Panc1 (cell line): ENCODE measurements at regions not wholly inside any gene's neighbourhood (a gene's known extent, or its start where the extent isn't known, plus 50 kb on each side); places are given as distances from the start of the nearest gene placed in this dataset.

Source experiments
- ATAC-seq: fragments of 200-7000 bp; cut with Tn5 transposase; 2 replicates; pipeline ENCODE4 v1.9.1; 2020; ENCODE audit warnings: mild to moderate bottlenecking, moderate library complexity
- BruUV-seq: library from RNA; stranded (reverse); fragments of 400-500 nt; replicated peaks from 2 replicates; lab custom pipeline; 2021; lab: Mats Ljungman, UMichigan
- CTCF ChIA-PET: fragments of 300-600 bp; sonication (Branson Sonifier 250); formaldehyde crosslinking; loops from one replicate; lab custom pipeline; 2022; ENCODE audit warnings: antibody characterized with exemption; lab: Charles Lee
- POLR2A ChIA-PET: fragments of 300-600 bp; sonication (Branson Sonifier 250); formaldehyde crosslinking; loops from one replicate; lab custom pipeline; 2022; ENCODE audit warnings: antibody characterized with exemption; lab: Charles Lee
- DNase-seq: peaks from one replicate; pipeline ENCODE4 v3.0.0-alpha.2; 2010; ENCODE audit warnings: low read depth, low spot score
- H3K27ac ChIP-seq: 2 replicates; pipeline ENCODE4 v1.5.1; 2011; ENCODE audit warnings: mild to moderate bottlenecking, low read length, inconsistent platforms
- H3K27me3 ChIP-seq: fragments of 200-500 bp; sonication (Bioruptor generic); 2 replicates; pipeline ENCODE4 v1.6.0; 2014; ENCODE audit warnings: low read length, inconsistent platforms; ENCODE audit not compliant: control insufficient read depth, insufficient read depth
- H3K36me3 ChIP-seq: fragments of 200-500 bp; sonication (Bioruptor generic); 2 replicates; pipeline ENCODE4 v1.5.1; 2014; ENCODE audit warnings: inconsistent platforms, mild to moderate bottlenecking, low read length, moderate library complexity; ENCODE audit not compliant: control insufficient read depth, insufficient read depth
- H3K4me1 ChIP-seq: 2 replicates; pipeline ENCODE4 v1.5.1; 2011; ENCODE audit warnings: inconsistent platforms, mild to moderate bottlenecking, low read length, moderate library complexity; ENCODE audit not compliant: control insufficient read depth, insufficient read depth
- H3K4me3 ChIP-seq, 2 experiments: 2 replicates each; pipeline ENCODE4 v1.5.1; 2011 to 2012; ENCODE audit warnings: low read depth in 2 of 2, low read length in 2 of 2, mild to moderate bottlenecking in 2 of 2, inconsistent platforms in 1 of 2, moderate library complexity in 1 of 2
- H3K9me3 ChIP-seq: fragments of 200-500 bp; sonication (Bioruptor generic); 2 replicates; pipeline ENCODE4 v1.5.1; 2014; ENCODE audit warnings: low read depth, mild to moderate bottlenecking, inconsistent platforms, low read length, moderate library complexity; ENCODE audit not compliant: control insufficient read depth, insufficient read depth
- POLR2AphosphoS5 ChIP-seq: IDR thresholded peaks from 2 replicates; pipeline ENCODE4 v1.6.1; 2012; ENCODE audit warnings: mild to moderate bottlenecking, low read depth, low read length, moderate library complexity
- SIN3A ChIP-seq: IDR thresholded peaks from 2 replicates; pipeline ENCODE4 v1.6.1; 2012; ENCODE audit warnings: low read depth, mild to moderate bottlenecking, low read length, moderate library complexity, borderline replicate concordance; ENCODE audit not compliant: insufficient read depth
- TCF7L2 ChIP-seq: IDR thresholded peaks from 2 replicates; pipeline ENCODE4 v1.6.1; 2011; ENCODE audit warnings: mild to moderate bottlenecking, low read depth, low read length, inconsistent platforms
- in situ Hi-C: cut with HindIII; loops from 2 replicates; pipeline ENCODE4 v1.10.0; 2016; ENCODE audit warnings: low sequenced_read_pairs, low pct_unique_long_range_greater_than_20kb
- intact Hi-C: fragments of 100-400 bp; cut with micrococcal nuclease; formaldehyde crosslinking; loops from one replicate; pipeline ENCODE4 v1.10.0; 2022; ENCODE audit not compliant: unreplicated experiment
- TF ChIP-seq, protein P1 (sequence below), 2 experiments: IDR thresholded peaks; 2 replicates each; pipeline ENCODE4 v1.6.1; 2011 to 2012; ENCODE audit warnings: low read depth in 2 of 2, control low read depth in 1 of 2, low read length in 1 of 2, mild to moderate bottlenecking in 1 of 2, moderate library complexity in 1 of 2; ENCODE audit not compliant: insufficient read depth in 1 of 2
- TF ChIP-seq, protein P2 (sequence below): fragments of 450-650 bp; IDR thresholded peaks from 2 replicates; pipeline ENCODE4 v1.5.1; 2017; ENCODE audit warnings: mild to moderate bottlenecking

DNA sequence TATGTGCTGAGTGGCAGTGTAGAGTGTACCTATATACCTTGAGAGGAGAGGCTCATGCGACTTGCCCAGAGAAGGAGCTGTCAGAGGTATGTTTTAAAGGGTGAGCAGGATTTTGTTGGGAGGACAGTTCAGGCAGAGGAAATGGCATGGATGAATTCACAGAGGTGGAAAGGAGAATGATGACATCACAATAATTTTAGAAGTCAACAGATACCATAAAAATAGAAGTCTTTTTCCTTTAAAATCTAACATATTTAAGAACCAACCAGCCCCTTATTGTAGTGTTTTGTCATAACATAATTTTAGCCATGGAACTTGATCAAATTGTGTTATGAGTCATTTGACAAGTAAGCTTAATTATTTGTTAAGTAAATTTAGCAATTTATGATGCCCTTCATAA, 538.1 kb upstream of the GYPC start:
- in situ Hi-C loops (no loop called here), intact Hi-C loops (no loop called here)
- Histone ChIP-seq H3K4me1 (no peaks in the 10 kb centered on the region), H3K27ac (no peak overlapping the region), H3K4me3 (no peak overlapping the region), H3K27me3 (no peaks in the 10 kb centered on the region), H3K9me3 (no peaks in the 10 kb centered on the region), H3K36me3 (no peaks in the 10 kb centered on the region)
- ATAC-seq (no peak), DNase-seq (no peak)
- POLR2A ChIA-PET, result no interaction called here
- BruUV-seq, result no TSS peak
- TF ChIP-seq POLR2AphosphoS5, result no peak
- TF ChIP-seq, protein P1, sequence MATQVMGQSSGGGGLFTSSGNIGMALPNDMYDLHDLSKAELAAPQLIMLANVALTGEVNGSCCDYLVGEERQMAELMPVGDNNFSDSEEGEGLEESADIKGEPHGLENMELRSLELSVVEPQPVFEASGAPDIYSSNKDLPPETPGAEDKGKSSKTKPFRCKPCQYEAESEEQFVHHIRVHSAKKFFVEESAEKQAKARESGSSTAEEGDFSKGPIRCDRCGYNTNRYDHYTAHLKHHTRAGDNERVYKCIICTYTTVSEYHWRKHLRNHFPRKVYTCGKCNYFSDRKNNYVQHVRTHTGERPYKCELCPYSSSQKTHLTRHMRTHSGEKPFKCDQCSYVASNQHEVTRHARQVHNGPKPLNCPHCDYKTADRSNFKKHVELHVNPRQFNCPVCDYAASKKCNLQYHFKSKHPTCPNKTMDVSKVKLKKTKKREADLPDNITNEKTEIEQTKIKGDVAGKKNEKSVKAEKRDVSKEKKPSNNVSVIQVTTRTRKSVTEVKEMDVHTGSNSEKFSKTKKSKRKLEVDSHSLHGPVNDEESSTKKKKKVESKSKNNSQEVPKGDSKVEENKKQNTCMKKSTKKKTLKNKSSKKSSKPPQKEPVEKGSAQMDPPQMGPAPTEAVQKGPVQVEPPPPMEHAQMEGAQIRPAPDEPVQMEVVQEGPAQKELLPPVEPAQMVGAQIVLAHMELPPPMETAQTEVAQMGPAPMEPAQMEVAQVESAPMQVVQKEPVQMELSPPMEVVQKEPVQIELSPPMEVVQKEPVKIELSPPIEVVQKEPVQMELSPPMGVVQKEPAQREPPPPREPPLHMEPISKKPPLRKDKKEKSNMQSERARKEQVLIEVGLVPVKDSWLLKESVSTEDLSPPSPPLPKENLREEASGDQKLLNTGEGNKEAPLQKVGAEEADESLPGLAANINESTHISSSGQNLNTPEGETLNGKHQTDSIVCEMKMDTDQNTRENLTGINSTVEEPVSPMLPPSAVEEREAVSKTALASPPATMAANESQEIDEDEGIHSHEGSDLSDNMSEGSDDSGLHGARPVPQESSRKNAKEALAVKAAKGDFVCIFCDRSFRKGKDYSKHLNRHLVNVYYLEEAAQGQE (IDR thresholded peaks at IDR 0.05; ENCODE audit: insufficient read depth in 1 of 2, low read depth in 2 of 2, low read length in 1 of 2), result no peak
- TF ChIP-seq, protein P2, sequence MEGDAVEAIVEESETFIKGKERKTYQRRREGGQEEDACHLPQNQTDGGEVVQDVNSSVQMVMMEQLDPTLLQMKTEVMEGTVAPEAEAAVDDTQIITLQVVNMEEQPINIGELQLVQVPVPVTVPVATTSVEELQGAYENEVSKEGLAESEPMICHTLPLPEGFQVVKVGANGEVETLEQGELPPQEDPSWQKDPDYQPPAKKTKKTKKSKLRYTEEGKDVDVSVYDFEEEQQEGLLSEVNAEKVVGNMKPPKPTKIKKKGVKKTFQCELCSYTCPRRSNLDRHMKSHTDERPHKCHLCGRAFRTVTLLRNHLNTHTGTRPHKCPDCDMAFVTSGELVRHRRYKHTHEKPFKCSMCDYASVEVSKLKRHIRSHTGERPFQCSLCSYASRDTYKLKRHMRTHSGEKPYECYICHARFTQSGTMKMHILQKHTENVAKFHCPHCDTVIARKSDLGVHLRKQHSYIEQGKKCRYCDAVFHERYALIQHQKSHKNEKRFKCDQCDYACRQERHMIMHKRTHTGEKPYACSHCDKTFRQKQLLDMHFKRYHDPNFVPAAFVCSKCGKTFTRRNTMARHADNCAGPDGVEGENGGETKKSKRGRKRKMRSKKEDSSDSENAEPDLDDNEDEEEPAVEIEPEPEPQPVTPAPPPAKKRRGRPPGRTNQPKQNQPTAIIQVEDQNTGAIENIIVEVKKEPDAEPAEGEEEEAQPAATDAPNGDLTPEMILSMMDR, result no peak
- no peak for TF ChIP-seq TCF7L2
- no peak for TF ChIP-seq SIN3A
- CTCF ChIA-PET, result no interaction called here

DNA sequence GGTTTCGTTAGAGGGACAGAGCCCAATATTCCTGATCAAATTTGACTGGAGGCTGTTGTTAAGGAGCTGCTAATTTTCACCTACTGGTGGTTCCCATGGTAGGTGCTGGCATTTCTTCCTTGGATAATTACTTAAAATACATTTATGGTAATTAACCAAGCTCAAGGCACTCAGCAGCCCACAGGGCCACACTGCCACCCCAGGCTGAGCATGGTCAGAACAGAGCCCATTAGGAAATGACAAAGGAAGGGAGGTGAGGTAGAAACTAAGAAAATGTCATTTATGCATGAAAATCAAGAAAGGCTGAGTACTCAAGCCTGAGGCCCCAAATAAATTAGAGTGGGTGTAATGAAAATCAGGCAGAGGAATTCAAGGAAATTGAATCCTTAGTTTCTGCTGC, 510.2 kb upstream of the GYPC start:
- ChIA-PET POLR2A (no interaction called here), CTCF (no interaction called here)
- DNase-seq (no peak), ATAC-seq (no peak)
- no peaks in the 10 kb centered on the region for H3K36me3 ChIP-seq
- no peaks in the 10 kb centered on the region for H3K9me3 ChIP-seq
- H3K27me3 ChIP-seq, result no peaks in the 10 kb centered on the region
- BruUV-seq, result no TSS peak
- TF ChIP-seq SIN3A, result no peak
- TF ChIP-seq POLR2AphosphoS5, result no peak
- TF ChIP-seq, protein P1 (IDR thresholded peaks at IDR 0.05; ENCODE audit: insufficient read depth in 1 of 2, low read depth in 2 of 2, low read length in 1 of 2), result no peak
- TF ChIP-seq, protein P2, result no peak
- no peak for TF ChIP-seq TCF7L2
- no peak overlapping the region for H3K4me3 ChIP-seq
- intact Hi-C loops, result no loop called here
- in situ Hi-C loops, result no loop called here
- no peak overlapping the region for H3K27ac ChIP-seq
- no peaks in the 10 kb centered on the region for H3K4me1 ChIP-seq
